IMR-90 (cell line): ENCODE measurements at regions not wholly inside any gene's neighbourhood (a gene's known extent, or its start where the extent isn't known, plus 50 kb on each side); places are given as distances from the start of the nearest gene placed in this dataset.

Source experiments
- ATAC-seq: fragments of 200-7000 bp; cut with Tn5 transposase; 2 replicates; pipeline ENCODE4 v1.9.1; 2020; ENCODE audit warnings: low read depth, mild to moderate bottlenecking, moderate library complexity
- BruUV-seq: library from RNA; stranded (reverse); fragments of 400-500 nt; replicated peaks from 2 replicates; lab custom pipeline; 2021; lab: Mats Ljungman, UMichigan
- CTCF ChIA-PET: fragments of 300-600 bp; formaldehyde crosslinking; extraction: SDS; loops from one replicate; lab custom pipeline; 2021; ENCODE audit warnings: antibody characterized with exemption; lab: Yijun Ruan, JAX
- POLR2A ChIA-PET: fragments of 300-600 bp; sonication (Branson Sonifier 250); formaldehyde crosslinking; loops from one replicate; lab custom pipeline; 2022; ENCODE audit warnings: antibody characterized with exemption; ENCODE audit not compliant: unreplicated experiment; lab: Charles Lee
- DNase-seq: peaks from one replicate; pipeline ENCODE4 v3.0.0; 2013
- H2AFZ ChIP-seq: replicated peaks from 2 replicates; pipeline ENCODE3; 2013; ENCODE audit warnings: low read length, mild to moderate bottlenecking; ENCODE audit not compliant: poor library complexity
- H2AK5ac ChIP-seq: 2 replicates; pipeline ENCODE4 v1.6.1; 2013; ENCODE audit warnings: low read depth, low read length, inconsistent platforms
- H2AK9ac ChIP-seq: replicated peaks from 2 replicates; pipeline ENCODE3; 2013; ENCODE audit warnings: mild to moderate bottlenecking, low read depth, low read length, moderate library complexity; ENCODE audit not compliant: poor library complexity
- H2BK120ac ChIP-seq: 2 replicates; pipeline ENCODE4 v1.6.1; 2013; ENCODE audit warnings: low read depth, low read length, inconsistent platforms
- H2BK15ac ChIP-seq: 3 replicates; pipeline ENCODE4 v1.6.1; 2013; ENCODE audit warnings: low read depth, low read length, inconsistent platforms
- H2BK20ac ChIP-seq: 2 replicates; pipeline ENCODE4 v1.6.1; 2013; ENCODE audit warnings: low read depth, mild to moderate bottlenecking, inconsistent platforms, low read length, moderate library complexity
- H2BK5ac ChIP-seq: 2 replicates; pipeline ENCODE4 v1.6.1; 2013; ENCODE audit warnings: mild to moderate bottlenecking, low read depth, low read length, inconsistent platforms; ENCODE audit not compliant: poor library complexity, severe bottlenecking
- H3K14ac ChIP-seq: replicated peaks from 2 replicates; pipeline ENCODE4 v1.6.1; 2013; ENCODE audit warnings: low read depth, low read length, inconsistent platforms
- H3K18ac ChIP-seq: 2 replicates; pipeline ENCODE4 v1.6.1; 2013; ENCODE audit warnings: low read depth, low read length, control low read depth
- H3K23ac ChIP-seq: 2 replicates; pipeline ENCODE4 v1.6.1; 2013; ENCODE audit warnings: low read depth, low read length, inconsistent platforms
- H3K27ac ChIP-seq: 2 replicates; pipeline ENCODE4 v1.5.1; 2013; ENCODE audit warnings: mild to moderate bottlenecking, control low read depth, low read length; ENCODE audit not compliant: insufficient read depth
- H3K27me3 ChIP-seq: 2 replicates; pipeline ENCODE4 v1.6.1; 2013; ENCODE audit warnings: low read length; ENCODE audit not compliant: control insufficient read depth, insufficient read depth
- H3K36me3 ChIP-seq: 2 replicates; pipeline ENCODE4 v1.6.1; 2013; ENCODE audit warnings: low read length, mixed read lengths; ENCODE audit not compliant: control insufficient read depth, insufficient read depth
- H3K4ac ChIP-seq: 2 replicates; pipeline ENCODE4 v1.6.1; 2013; ENCODE audit warnings: low read depth, low read length, inconsistent platforms
- H3K4me1 ChIP-seq: 2 replicates; pipeline ENCODE4 v1.6.1; 2013; ENCODE audit warnings: low read length, mixed read lengths; ENCODE audit not compliant: control insufficient read depth, insufficient read depth
- H3K4me2 ChIP-seq: 2 replicates; pipeline ENCODE4 v1.6.1; 2013; ENCODE audit warnings: low read depth, mild to moderate bottlenecking, control low read depth, low read length, moderate library complexity
- H3K4me3 ChIP-seq: 2 replicates; pipeline ENCODE4 v1.5.1; 2013; ENCODE audit warnings: low read depth, mild to moderate bottlenecking, control low read depth, low read length, moderate library complexity; ENCODE audit not compliant: insufficient read depth
- H3K56ac ChIP-seq: 2 replicates; pipeline ENCODE4 v1.6.1; 2013; ENCODE audit warnings: low read length, inconsistent platforms; ENCODE audit not compliant: insufficient read depth; ENCODE audit errors: extremely low read depth
- H3K79me1 ChIP-seq, 2 experiments: 2 replicates each; pipeline ENCODE4 v1.6.1; 2013; ENCODE audit warnings: low read length in 2 of 2, inconsistent platforms in 1 of 2, low read depth in 1 of 2
- H3K9ac ChIP-seq: 2 replicates; pipeline ENCODE4 v1.6.1; 2013; ENCODE audit warnings: low read depth, low read length, control low read depth
- H3K9me1 ChIP-seq: 2 replicates; pipeline ENCODE4 v1.6.1; 2013; ENCODE audit warnings: low read length, inconsistent platforms; ENCODE audit not compliant: insufficient read depth
- H3K9me3 ChIP-seq: 2 replicates; pipeline ENCODE4 v1.6.1; 2013; ENCODE audit warnings: low read length; ENCODE audit not compliant: control insufficient read depth, insufficient read depth
- H4K20me1 ChIP-seq: 2 replicates; pipeline ENCODE4 v1.6.1; 2013; ENCODE audit warnings: low read length, inconsistent platforms; ENCODE audit not compliant: insufficient read depth
- H4K5ac ChIP-seq: 2 replicates; pipeline ENCODE4 v1.6.1; 2013; ENCODE audit warnings: mild to moderate bottlenecking, low read depth, low read length, control low read depth
- H4K8ac ChIP-seq, 2 experiments: 2 replicates each; pipeline ENCODE4 v1.6.1; 2013; ENCODE audit warnings: low read depth in 2 of 2, low read length in 2 of 2, control low read depth in 1 of 2, inconsistent platforms in 1 of 2
- H4K91ac ChIP-seq: 2 replicates; pipeline ENCODE4 v1.6.1; 2013; ENCODE audit warnings: low read depth, low read length, inconsistent platforms; ENCODE audit not compliant: insufficient read depth
- BHLHE40 ChIP-seq: fragments of 150-350 bp; IDR thresholded peaks from 2 replicates; pipeline ENCODE4 v1.6.1; 2016; ENCODE audit warnings: mild to moderate bottlenecking, low read depth, low read length
- CEBPB ChIP-seq: IDR thresholded peaks from 2 replicates; pipeline ENCODE4 v1.6.1; 2012; ENCODE audit warnings: low read depth, low read length, improper control_type of control experiment
- CTCF ChIP-seq: conservative IDR thresholded peaks from 2 replicates; pipeline ENCODE4 v1.5.1; 2012; ENCODE audit warnings: mild to moderate bottlenecking, low read depth, low read length, improper control_type of control experiment
- MAFK ChIP-seq: IDR thresholded peaks from 2 replicates; pipeline ENCODE4 v1.6.1; 2012; ENCODE audit warnings: low read depth, low read length, improper control_type of control experiment
- MXI1 ChIP-seq: IDR thresholded peaks from 2 replicates; pipeline ENCODE4 v1.6.1; 2012; ENCODE audit warnings: low read depth, mild to moderate bottlenecking, low read length, moderate library complexity, borderline replicate concordance
- NFE2L2 ChIP-seq: fragments of 150-350 bp; IDR thresholded peaks from 2 replicates; pipeline ENCODE4 v1.6.1; 2016; ENCODE audit warnings: low read depth, mild to moderate bottlenecking, low read length
- RAD21 ChIP-seq: IDR thresholded peaks from 2 replicates; pipeline ENCODE4 v1.6.1; 2012; ENCODE audit warnings: low read length, improper control_type of control experiment
- RCOR1 ChIP-seq: IDR thresholded peaks from 2 replicates; pipeline ENCODE4 v1.6.1; 2012; ENCODE audit warnings: mild to moderate bottlenecking, low read length, improper control_type of control experiment; ENCODE audit not compliant: insufficient replicate concordance
- USF2 ChIP-seq: fragments of 150-350 bp; IDR thresholded peaks from 2 replicates; pipeline ENCODE4 v1.6.1; 2017; ENCODE audit warnings: mild to moderate bottlenecking, antibody characterized with exemption, low read length, low read depth
- WGBS, 2 experiments: methylation state at CpG; one replicate each; pipeline versions ENCODE4 v1.1.5 to v1.1.7; 2013; ENCODE audit warnings: missing lambda C conversion rate in 2 of 2; ENCODE audit not compliant: insufficient read length in 1 of 2; ENCODE audit errors: extremely low coverage in 2 of 2; 5-methylcytosine and 5-hydroxymethylcytosine counted together
- dilution Hi-C: fragments of 300-500 bp; cut with HindIII; formaldehyde crosslinking; loops from one replicate; pipeline ENCODE4 v1.14.3; 2018; ENCODE audit warnings: low sequenced_read_pairs; ENCODE audit not compliant: unreplicated experiment
- in situ Hi-C: fragments of 300-500 bp; cut with MboI; formaldehyde crosslinking; loops from 3 replicates; pipeline ENCODE4 v1.14.3; 2019; ENCODE audit warnings: low sequenced_read_pairs, inconsistent platforms, mixed read lengths
- intact Hi-C: fragments of 100-400 bp; cut with micrococcal nuclease; formaldehyde crosslinking; loops from 2 replicates; pipeline ENCODE4 v1.10.0; 2022

GRCh38 chr12:104873374-104873773 lies 84.7 kb downstream of the SLC41A2 start:
- Histone ChIP-seq H3K18ac (no peak overlapping the region), H3K23ac (no peak overlapping the region), H3K4me1 (no peaks in the 10 kb centered on the region), H2BK5ac (no peak overlapping the region), H3K4ac (no peak overlapping the region), H3K79me1 (no peaks in the 10 kb centered on the region), H3K9me1 (no peaks in the 10 kb centered on the region), H4K5ac (no peak overlapping the region), H4K20me1 (no peaks in the 10 kb centered on the region), H3K56ac (no peak overlapping the region), H3K27me3 (no peaks in the 10 kb centered on the region), H2BK120ac (no peak overlapping the region), H3K36me3 (no peaks in the 10 kb centered on the region), H3K4me3 (no peak overlapping the region), H3K9ac (no peak overlapping the region), H4K91ac (no peak overlapping the region), H3K27ac (no peak overlapping the region), H3K4me2 (no peak overlapping the region), H3K14ac (no peak overlapping the region), H3K9me3 (no peaks in the 10 kb centered on the region), H2AK9ac (no peak overlapping the region), H4K8ac (no peak overlapping the region), H2AK5ac (no peak overlapping the region), H2AFZ (no peak overlapping the region), H2BK15ac (no peak overlapping the region), H2BK20ac (no peak overlapping the region)
- CTCF ChIA-PET: no interaction called here
- dilution Hi-C loops: no loop called here
- WGBS, 2 experiments: no CpG with 5 or more reads among the region's 2 CpGs
- intact Hi-C loops: no loop called here
- POLR2A ChIA-PET: no interaction called here
- in situ Hi-C loops: loop anchor here (10.0 kb wide), 1 partner anchor 679 kb away; no protein-coding TSS in a partner anchor
- TF ChIP-seq CTCF (no peak), MXI1 (no peak), CEBPB (no peak), USF2 (no peak), MAFK (peak; percentile 20; the same call in 1 of the 2 replicates), RCOR1 (no peak), RAD21 (no peak), BHLHE40 (no peak), NFE2L2 (peak; percentile 91)
- BruUV-seq: no TSS peak
- DNase-seq (peak; percentile 22), ATAC-seq (no peak)
